GM23338 (cell line): ENCODE measurements at regions not wholly inside any gene's neighbourhood (a gene's known extent, or its start where the extent isn't known, plus 50 kb on each side); places are given as distances from the start of the nearest gene placed in this dataset.

Experiments used
- ATAC-seq: fragments of 200-7000 bp; cut with Tn5 transposase; 3 replicates; pipeline ENCODE4 v1.9.1; 2020
- DNase-seq: peaks from one replicate; pipeline ENCODE4 v3.0.0-alpha.2; 2015; ENCODE audit warnings: low spot score
- H2AFZ ChIP-seq: fragments of 200-600 bp; sonication (generic); 2 replicates; pipeline ENCODE4 v1.8.0; 2016; ENCODE audit warnings: antibody characterized with exemption, mild to moderate bottlenecking, moderate library complexity
- H3F3A ChIP-seq: fragments of 200-600 bp; sonication (generic); replicated peaks from 2 replicates; pipeline ENCODE4 v1.8.0; 2017; ENCODE audit warnings: antibody characterized with exemption, mixed run types, low read depth
- H3K27ac ChIP-seq: fragments of 200-600 bp; sonication (generic); 2 replicates; pipeline ENCODE4 v1.6.1; 2016; ENCODE audit warnings: low read depth
- H3K27me3 ChIP-seq: fragments of 200-600 bp; sonication (generic); 2 replicates; pipeline ENCODE4 v1.8.0; 2016; ENCODE audit warnings: mild to moderate bottlenecking, mixed run types, moderate library complexity; ENCODE audit not compliant: insufficient read depth
- H3K36me3 ChIP-seq: fragments of 200-600 bp; sonication (generic); 2 replicates; pipeline ENCODE4 v1.8.0; 2016; ENCODE audit warnings: mild to moderate bottlenecking; ENCODE audit not compliant: insufficient read depth
- H3K4me1 ChIP-seq: fragments of 200-600 bp; sonication (generic); 2 replicates; pipeline ENCODE4 v1.8.0; 2016; ENCODE audit warnings: mild to moderate bottlenecking, moderate library complexity; ENCODE audit not compliant: insufficient read depth
- H3K4me2 ChIP-seq: fragments of 200-600 bp; sonication (generic); 2 replicates; pipeline ENCODE4 v1.7.1; 2017; ENCODE audit warnings: mixed run types
- H3K4me3 ChIP-seq: fragments of 200-600 bp; sonication (generic); 2 replicates; pipeline ENCODE4 v1.6.1; 2016; ENCODE audit warnings: mixed run types
- H3K79me2 ChIP-seq: fragments of 200-600 bp; sonication (generic); replicated peaks from 2 replicates; pipeline ENCODE4 v1.8.0; 2017; ENCODE audit warnings: mild to moderate bottlenecking; ENCODE audit not compliant: insufficient read depth
- H3K9me2 ChIP-seq: fragments of 200-600 bp; sonication (generic); 2 replicates; pipeline ENCODE4 v1.8.0; 2017; ENCODE audit not compliant: insufficient read depth
- H4K20me1 ChIP-seq: fragments of 200-600 bp; sonication (generic); replicated peaks from 2 replicates; pipeline ENCODE4 v1.8.0; 2017; ENCODE audit warnings: mild to moderate bottlenecking; ENCODE audit not compliant: insufficient read depth
- H3K27ac Mint-ChIP-seq: 2 replicates; pipeline ENCODE4 v1.8.0; 2020; ENCODE audit warnings: inconsistent platforms, mild to moderate bottlenecking, moderate library complexity, mixed read lengths
- H3K27me3 Mint-ChIP-seq: 3 replicates; pipeline ENCODE4 v1.8.0; 2022; ENCODE audit warnings: low read depth, mild to moderate bottlenecking, moderate library complexity, mixed read lengths, inconsistent platforms; ENCODE audit not compliant: insufficient read depth, poor library complexity
- H3K36me3 Mint-ChIP-seq: 3 replicates; pipeline ENCODE4 v1.8.0; 2021; ENCODE audit warnings: low read depth, mild to moderate bottlenecking, inconsistent platforms, moderate library complexity, mixed read lengths
- H3K4me1 Mint-ChIP-seq: 3 replicates; pipeline ENCODE4 v1.8.0; 2020; ENCODE audit warnings: mild to moderate bottlenecking, inconsistent platforms, mixed read lengths
- H3K4me3 Mint-ChIP-seq: 3 replicates; pipeline ENCODE4 v1.8.0; 2021; ENCODE audit warnings: moderate library complexity, mild to moderate bottlenecking, inconsistent platforms, mixed read lengths
- H3K9me3 Mint-ChIP-seq: 3 replicates; pipeline ENCODE4 v1.8.0; 2020; ENCODE audit warnings: moderate library complexity, mild to moderate bottlenecking, inconsistent platforms, mixed read lengths
- CREB1 ChIP-seq: fragments of 250-450 bp; sonication (Bioruptor Pico); IDR thresholded peaks from 2 replicates; pipeline ENCODE4 v1.5.0; 2020; ENCODE audit warnings: low read depth, mild to moderate bottlenecking, moderate library complexity
- EZH2 ChIP-seq: fragments of 200-600 bp; sonication (generic); IDR thresholded peaks from one replicate; pipeline ENCODE4 v1.8.0; 2017; ENCODE audit warnings: antibody characterized with exemption, mild to moderate bottlenecking, low read depth; ENCODE audit not compliant: unreplicated experiment
- EZH2phosphoT487 ChIP-seq: fragments of 200-600 bp; sonication (generic); IDR thresholded peaks from one replicate; pipeline ENCODE4 v1.8.1; 2018; ENCODE audit warnings: antibody characterized with exemption; ENCODE audit not compliant: unreplicated experiment
- JUNB ChIP-seq: IDR thresholded peaks from one replicate; pipeline ENCODE4 v1.6.1; 2016; ENCODE audit warnings: antibody characterized with exemption; ENCODE audit not compliant: unreplicated experiment
- NANOG ChIP-seq: IDR thresholded peaks from 2 replicates; pipeline ENCODE4 v1.6.1; 2016; ENCODE audit warnings: antibody characterized with exemption, borderline replicate concordance
- POLR2AphosphoS5 ChIP-seq: IDR thresholded peaks from 2 replicates; pipeline ENCODE4 v1.6.1; 2016; ENCODE audit warnings: antibody characterized with exemption, low read depth
- REST ChIP-seq: IDR thresholded peaks from one replicate; pipeline ENCODE4 v1.6.1; 2018; ENCODE audit warnings: antibody characterized with exemption; ENCODE audit not compliant: unreplicated experiment
- STAT1 ChIP-seq: IDR thresholded peaks from one replicate; pipeline ENCODE4 v1.6.1; 2016; ENCODE audit warnings: antibody characterized with exemption; ENCODE audit not compliant: unreplicated experiment
- ZNF114 ChIP-seq: fragments of 250-450 bp; sonication (Bioruptor Pico); IDR thresholded peaks from 2 replicates; pipeline ENCODE4 v1.5.0; 2020; ENCODE audit warnings: mild to moderate bottlenecking, moderate library complexity
- ZNF331 ChIP-seq: fragments of 250-450 bp; sonication (Bioruptor Pico); IDR thresholded peaks from 2 replicates; pipeline ENCODE4 v1.5.0; 2020; ENCODE audit warnings: low read depth, mild to moderate bottlenecking, moderate library complexity
- TF ChIP-seq, protein P1 (sequence below), 2 experiments: fragments of 200-600 bp in 1 of 2; sonication (generic) in 1 of 2; conservative IDR thresholded peaks; 2 replicates each; pipeline versions ENCODE4 v1.5.1 to v1.6.1; 2016 to 2017; ENCODE audit warnings: antibody characterized with exemption in 2 of 2, low read depth in 2 of 2, mild to moderate bottlenecking in 2 of 2, moderate library complexity in 1 of 2
- TF ChIP-seq, protein P2 (sequence below): fragments of 250-450 bp; sonication (Bioruptor Pico); IDR thresholded peaks from 2 replicates; pipeline ENCODE4 v1.5.0; 2020; ENCODE audit warnings: mild to moderate bottlenecking, moderate library complexity
- TF ChIP-seq, protein P3 (sequence below): IDR thresholded peaks from 2 replicates; pipeline ENCODE4 v1.6.1; 2016; ENCODE audit warnings: antibody characterized with exemption

- peaks cover 7% of the 10 kb centered on the region for H3K27me3 Mint-ChIP-seq
- no peaks in the 10 kb centered on the region for H3K9me3 Mint-ChIP-seq
These were observed 70.1 kb upstream of the PPP2R2B start for GRCh38 chr5:146948666-146949065.

More at GRCh38 chr5:146948666-146949065, 70.1 kb upstream of the PPP2R2B start:
- Histone ChIP-seq H3K9me2 (no peaks in the 10 kb centered on the region), H3F3A (no peaks in the 10 kb centered on the region), H3K4me2 (no peak overlapping the region), H3K27ac (no peak overlapping the region), H4K20me1 (no peaks in the 10 kb centered on the region), H3K36me3 (no peaks in the 10 kb centered on the region), H3K4me1 (peaks cover 15% of the 10 kb centered on the region), H2AFZ (no peak overlapping the region), H3K27me3 (no peaks in the 10 kb centered on the region), H3K4me3 (no peak overlapping the region), H3K79me2 (no peaks in the 10 kb centered on the region)
- H3K27ac Mint-ChIP-seq, result no peak overlapping the region
- TF ChIP-seq, protein P1, sequence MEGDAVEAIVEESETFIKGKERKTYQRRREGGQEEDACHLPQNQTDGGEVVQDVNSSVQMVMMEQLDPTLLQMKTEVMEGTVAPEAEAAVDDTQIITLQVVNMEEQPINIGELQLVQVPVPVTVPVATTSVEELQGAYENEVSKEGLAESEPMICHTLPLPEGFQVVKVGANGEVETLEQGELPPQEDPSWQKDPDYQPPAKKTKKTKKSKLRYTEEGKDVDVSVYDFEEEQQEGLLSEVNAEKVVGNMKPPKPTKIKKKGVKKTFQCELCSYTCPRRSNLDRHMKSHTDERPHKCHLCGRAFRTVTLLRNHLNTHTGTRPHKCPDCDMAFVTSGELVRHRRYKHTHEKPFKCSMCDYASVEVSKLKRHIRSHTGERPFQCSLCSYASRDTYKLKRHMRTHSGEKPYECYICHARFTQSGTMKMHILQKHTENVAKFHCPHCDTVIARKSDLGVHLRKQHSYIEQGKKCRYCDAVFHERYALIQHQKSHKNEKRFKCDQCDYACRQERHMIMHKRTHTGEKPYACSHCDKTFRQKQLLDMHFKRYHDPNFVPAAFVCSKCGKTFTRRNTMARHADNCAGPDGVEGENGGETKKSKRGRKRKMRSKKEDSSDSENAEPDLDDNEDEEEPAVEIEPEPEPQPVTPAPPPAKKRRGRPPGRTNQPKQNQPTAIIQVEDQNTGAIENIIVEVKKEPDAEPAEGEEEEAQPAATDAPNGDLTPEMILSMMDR (conservative IDR thresholded peaks at IDR 0.05; ENCODE audit: low read depth in 2 of 2), result no peak
- TF ChIP-seq CREB1 (CRISPR knock-in tag), result no peak
- no peak for TF ChIP-seq ZNF331 (CRISPR knock-in tag)
- no peak for TF ChIP-seq EZH2
- TF ChIP-seq NANOG, result no peak
- no peak for TF ChIP-seq ZNF114 (CRISPR knock-in tag)
- no peak for TF ChIP-seq JUNB
- TF ChIP-seq REST, result no peak
- TF ChIP-seq EZH2phosphoT487, result no peak
- TF ChIP-seq, protein P2, sequence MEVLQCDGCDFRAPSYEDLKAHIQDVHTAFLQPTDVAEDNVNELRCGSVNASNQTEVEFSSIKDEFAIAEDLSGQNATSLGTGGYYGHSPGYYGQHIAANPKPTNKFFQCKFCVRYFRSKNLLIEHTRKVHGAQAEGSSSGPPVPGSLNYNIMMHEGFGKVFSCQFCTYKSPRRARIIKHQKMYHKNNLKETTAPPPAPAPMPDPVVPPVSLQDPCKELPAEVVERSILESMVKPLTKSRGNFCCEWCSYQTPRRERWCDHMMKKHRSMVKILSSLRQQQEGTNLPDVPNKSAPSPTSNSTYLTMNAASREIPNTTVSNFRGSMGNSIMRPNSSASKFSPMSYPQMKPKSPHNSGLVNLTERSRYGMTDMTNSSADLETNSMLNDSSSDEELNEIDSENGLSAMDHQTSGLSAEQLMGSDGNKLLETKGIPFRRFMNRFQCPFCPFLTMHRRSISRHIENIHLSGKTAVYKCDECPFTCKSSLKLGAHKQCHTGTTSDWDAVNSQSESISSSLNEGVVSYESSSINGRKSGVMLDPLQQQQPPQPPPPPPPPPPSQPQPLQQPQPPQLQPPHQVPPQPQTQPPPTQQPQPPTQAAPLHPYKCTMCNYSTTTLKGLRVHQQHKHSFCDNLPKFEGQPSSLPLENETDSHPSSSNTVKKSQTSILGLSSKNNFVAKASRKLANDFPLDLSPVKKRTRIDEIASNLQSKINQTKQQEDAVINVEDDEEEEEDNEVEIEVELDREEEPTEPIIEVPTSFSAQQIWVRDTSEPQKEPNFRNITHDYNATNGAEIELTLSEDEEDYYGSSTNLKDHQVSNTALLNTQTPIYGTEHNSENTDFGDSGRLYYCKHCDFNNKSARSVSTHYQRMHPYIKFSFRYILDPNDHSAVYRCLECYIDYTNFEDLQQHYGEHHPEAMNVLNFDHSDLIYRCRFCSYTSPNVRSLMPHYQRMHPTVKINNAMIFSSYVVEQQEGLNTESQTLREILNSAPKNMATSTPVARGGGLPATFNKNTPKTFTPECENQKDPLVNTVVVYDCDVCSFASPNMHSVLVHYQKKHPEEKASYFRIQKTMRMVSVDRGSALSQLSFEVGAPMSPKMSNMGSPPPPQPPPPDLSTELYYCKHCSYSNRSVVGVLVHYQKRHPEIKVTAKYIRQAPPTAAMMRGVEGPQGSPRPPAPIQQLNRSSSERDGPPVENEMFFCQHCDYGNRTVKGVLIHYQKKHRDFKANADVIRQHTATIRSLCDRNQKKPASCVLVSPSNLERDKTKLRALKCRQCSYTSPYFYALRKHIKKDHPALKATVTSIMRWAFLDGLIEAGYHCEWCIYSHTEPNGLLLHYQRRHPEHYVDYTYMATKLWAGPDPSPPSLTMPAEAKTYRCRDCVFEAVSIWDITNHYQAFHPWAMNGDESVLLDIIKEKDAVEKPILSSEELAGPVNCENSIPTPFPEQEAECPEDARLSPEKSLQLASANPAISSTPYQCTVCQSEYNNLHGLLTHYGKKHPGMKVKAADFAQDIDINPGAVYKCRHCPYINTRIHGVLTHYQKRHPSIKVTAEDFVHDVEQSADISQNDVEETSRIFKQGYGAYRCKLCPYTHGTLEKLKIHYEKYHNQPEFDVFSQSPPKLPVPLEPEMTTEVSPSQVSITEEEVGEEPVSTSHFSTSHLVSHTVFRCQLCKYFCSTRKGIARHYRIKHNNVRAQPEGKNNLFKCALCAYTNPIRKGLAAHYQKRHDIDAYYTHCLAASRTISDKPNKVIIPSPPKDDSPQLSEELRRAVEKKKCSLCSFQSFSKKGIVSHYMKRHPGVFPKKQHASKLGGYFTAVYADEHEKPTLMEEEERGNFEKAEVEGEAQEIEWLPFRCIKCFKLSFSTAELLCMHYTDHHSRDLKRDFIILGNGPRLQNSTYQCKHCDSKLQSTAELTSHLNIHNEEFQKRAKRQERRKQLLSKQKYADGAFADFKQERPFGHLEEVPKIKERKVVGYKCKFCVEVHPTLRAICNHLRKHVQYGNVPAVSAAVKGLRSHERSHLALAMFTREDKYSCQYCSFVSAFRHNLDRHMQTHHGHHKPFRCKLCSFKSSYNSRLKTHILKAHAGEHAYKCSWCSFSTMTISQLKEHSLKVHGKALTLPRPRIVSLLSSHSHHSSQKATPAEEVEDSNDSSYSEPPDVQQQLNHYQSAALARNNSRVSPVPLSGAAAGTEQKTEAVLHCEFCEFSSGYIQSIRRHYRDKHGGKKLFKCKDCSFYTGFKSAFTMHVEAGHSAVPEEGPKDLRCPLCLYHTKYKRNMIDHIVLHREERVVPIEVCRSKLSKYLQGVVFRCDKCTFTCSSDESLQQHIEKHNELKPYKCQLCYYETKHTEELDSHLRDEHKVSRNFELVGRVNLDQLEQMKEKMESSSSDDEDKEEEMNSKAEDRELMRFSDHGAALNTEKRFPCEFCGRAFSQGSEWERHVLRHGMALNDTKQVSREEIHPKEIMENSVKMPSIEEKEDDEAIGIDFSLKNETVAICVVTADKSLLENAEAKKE (CRISPR knock-in tag), result no peak
- TF ChIP-seq STAT1, result no peak
- no peak for TF ChIP-seq POLR2AphosphoS5
- TF ChIP-seq, protein P3, sequence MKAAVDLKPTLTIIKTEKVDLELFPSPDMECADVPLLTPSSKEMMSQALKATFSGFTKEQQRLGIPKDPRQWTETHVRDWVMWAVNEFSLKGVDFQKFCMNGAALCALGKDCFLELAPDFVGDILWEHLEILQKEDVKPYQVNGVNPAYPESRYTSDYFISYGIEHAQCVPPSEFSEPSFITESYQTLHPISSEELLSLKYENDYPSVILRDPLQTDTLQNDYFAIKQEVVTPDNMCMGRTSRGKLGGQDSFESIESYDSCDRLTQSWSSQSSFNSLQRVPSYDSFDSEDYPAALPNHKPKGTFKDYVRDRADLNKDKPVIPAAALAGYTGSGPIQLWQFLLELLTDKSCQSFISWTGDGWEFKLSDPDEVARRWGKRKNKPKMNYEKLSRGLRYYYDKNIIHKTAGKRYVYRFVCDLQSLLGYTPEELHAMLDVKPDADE, result no peak
- DNase-seq (no peak), ATAC-seq (no peak)
- H3K36me3 Mint-ChIP-seq, result no peaks in the 10 kb centered on the region
- peaks cover 16% of the 10 kb centered on the region for H3K4me1 Mint-ChIP-seq
- no peak overlapping the region for H3K4me3 Mint-ChIP-seq
